B cell (primary cell): ENCODE measurements at regions not wholly inside any gene's neighbourhood (a gene's known extent, or its start where the extent isn't known, plus 50 kb on each side); places are given as distances from the start of the nearest gene placed in this dataset.

Experiments
- ATAC-seq: fragments of 200-7000 bp; cut with Tn5 transposase; one replicate; pipeline ENCODE4 v1.10.0; 2021; ENCODE audit warnings: low read depth, mild to moderate bottlenecking, moderate number of reproducible peaks, moderate library complexity
- CTCF ChIA-PET: fragments of 350-600 bp; sonication (Branson Sonifier 250); formaldehyde crosslinking; loops from one replicate; lab custom pipeline; 2021; ENCODE audit warnings: antibody characterized with exemption, inconsistent platforms; lab: Charles Lee
- POLR2A ChIA-PET: fragments of 350-600 bp; sonication (Branson Sonifier 250); formaldehyde crosslinking; loops from one replicate; lab custom pipeline; 2021; ENCODE audit warnings: antibody characterized with exemption; lab: Charles Lee
- DNase-seq: peaks from one replicate; pipeline ENCODE4 v3.0.0; 2013
- H2AFZ ChIP-seq: 2 replicates; pipeline ENCODE4 v1.6.1; 2012; ENCODE audit warnings: mild to moderate bottlenecking, low read depth, low read length; ENCODE audit not compliant: insufficient read depth, poor library complexity, severe bottlenecking
- H3K27ac ChIP-seq, 2 donors: 1 replicate in 1 of 2; 2 replicates in 1 of 2; pipeline ENCODE4 v1.5.1; 2012 to 2013; ENCODE audit warnings: low read length in 2 of 2, mild to moderate bottlenecking in 2 of 2, moderate library complexity in 1 of 2
- H3K27me3 ChIP-seq, 4 experiments: fragments of 200-600 bp in 1 of 4; sonication (generic) in 1 of 4; replicated peaks in 1 of 4; 1 replicate in 2 of 4; 2 replicates in 2 of 4; pipeline versions ENCODE4 v1.6.1 to v1.7.0; 2013 to 2016; ENCODE audit warnings: low read length in 3 of 4, mild to moderate bottlenecking in 2 of 4, mixed read lengths in 1 of 4, moderate library complexity in 1 of 4; ENCODE audit not compliant: insufficient read depth in 4 of 4, control insufficient read depth in 3 of 4; ENCODE audit errors: control extremely low read depth in 1 of 4
- H3K36me3 ChIP-seq, 2 experiments: replicated peaks in 1 of 2; 1 replicate in 1 of 2; 2 replicates in 1 of 2; pipeline versions ENCODE4 v1.6.1 to v1.7.1; 2013; ENCODE audit warnings: low read length in 1 of 2; ENCODE audit not compliant: insufficient read depth in 2 of 2, control insufficient read depth in 1 of 2; ENCODE audit errors: control extremely low read depth in 1 of 2, extremely low read depth in 1 of 2
- H3K4me1 ChIP-seq, 2 donors: fragments of 200-600 bp in 1 of 2; sonication (generic) in 1 of 2; 1 replicate in 1 of 2; 2 replicates in 1 of 2; pipeline versions ENCODE4 v1.5.1 to v1.6.1; 2013 to 2017; ENCODE audit warnings: low read length in 2 of 2; ENCODE audit not compliant: control insufficient read depth in 2 of 2, insufficient read depth in 2 of 2
- H3K4me2 ChIP-seq: replicated peaks from 2 replicates; pipeline ENCODE3; 2012; ENCODE audit warnings: mild to moderate bottlenecking, low read depth, low read length; ENCODE audit not compliant: poor library complexity, severe bottlenecking
- H3K4me3 ChIP-seq, 5 experiments: fragments of 200-600 bp in 1 of 5; sonication (generic) in 1 of 5; 1 replicate in 3 of 5; 2 replicates in 2 of 5; pipeline versions ENCODE4 v1.5.1 to v1.7.0; 2011 to 2016; ENCODE audit warnings: low read length in 4 of 5, mild to moderate bottlenecking in 4 of 5, low read depth in 2 of 5, control low read depth in 1 of 5, moderate library complexity in 1 of 5; ENCODE audit not compliant: insufficient read depth in 1 of 5; ENCODE audit errors: control extremely low read depth in 1 of 5, extremely low read depth in 1 of 5
- H3K79me2 ChIP-seq: fragments of 200-600 bp; sonication (generic); one replicate; pipeline ENCODE4 v1.6.0; 2016; ENCODE audit warnings: low read length; ENCODE audit not compliant: control insufficient read depth, insufficient read depth
- H3K9ac ChIP-seq: fragments of 200-600 bp; sonication (generic); 2 replicates; pipeline ENCODE4 v1.6.1; 2017; ENCODE audit warnings: mild to moderate bottlenecking, low read length, moderate library complexity
- H3K9me3 ChIP-seq, 3 donors: one replicate each; pipeline versions ENCODE4 v1.6.1 to v1.7.1; 2013; ENCODE audit warnings: low read length in 2 of 3; ENCODE audit not compliant: control insufficient read depth in 2 of 3, insufficient read depth in 1 of 3; ENCODE audit errors: control extremely low read depth in 1 of 3
- H4K20me1 ChIP-seq: 2 replicates; pipeline ENCODE4 v1.6.0; 2012; ENCODE audit warnings: mild to moderate bottlenecking, low read length; ENCODE audit not compliant: insufficient read depth, control insufficient read depth, poor library complexity, severe bottlenecking
- H3K27ac Mint-ChIP-seq: one replicate; pipeline ENCODE4 v1.8.0; 2021; ENCODE audit warnings: mixed read lengths
- H3K27me3 Mint-ChIP-seq: one replicate; pipeline ENCODE4 v1.8.0; 2021; ENCODE audit warnings: mixed read lengths
- H3K4me1 Mint-ChIP-seq: one replicate; pipeline ENCODE4 v1.8.0; 2021; ENCODE audit warnings: mixed read lengths
- H3K4me3 Mint-ChIP-seq: one replicate; pipeline ENCODE4 v1.8.0; 2021; ENCODE audit warnings: mixed read lengths
- H3K9me3 Mint-ChIP-seq: one replicate; pipeline ENCODE4 v1.8.0; 2022; ENCODE audit warnings: mixed read lengths; ENCODE audit not compliant: insufficient read depth
- CTCF ChIP-seq: fragments of 200-600 bp; IDR thresholded peaks from one replicate; pipeline ENCODE4 v1.8.0; 2022; ENCODE audit warnings: antibody characterized with exemption, mild to moderate bottlenecking
- WGBS: methylation state at CpG from one replicate; pipeline ENCODE4 v1.1.5; 2013; ENCODE audit warnings: missing lambda C conversion rate; ENCODE audit not compliant: insufficient coverage; 5-methylcytosine and 5-hydroxymethylcytosine counted together
- intact Hi-C: fragments of 100-400 bp; cut with micrococcal nuclease; formaldehyde crosslinking; loops from one replicate; pipeline ENCODE4 v1.10.0; 2022

- Histone ChIP-seq H3K4me3 (no peak overlapping the region), H3K9me3 (no peaks in the 10 kb centered on the region), H3K36me3 (no peaks in the 10 kb centered on the region), H3K4me1 (no peaks in the 10 kb centered on the region), H3K4me2 (no peak overlapping the region), H3K9ac (no peak overlapping the region), H3K79me2 (no peaks in the 10 kb centered on the region), H3K27me3 (no peaks in the 10 kb centered on the region), H2AFZ (no peak overlapping the region), H3K27ac (no peak overlapping the region), H4K20me1 (no peaks in the 10 kb centered on the region)
- ChIA-PET CTCF (no interaction called here), POLR2A (no interaction called here)
- Mint-ChIP-seq H3K27me3 (no peaks in the 10 kb centered on the region), H3K27ac (no peak overlapping the region), H3K9me3 (no peaks in the 10 kb centered on the region), H3K4me1 (peaks cover 24% of the 10 kb centered on the region), H3K4me3 (no peak overlapping the region)
- TF ChIP-seq CTCF: no peak
- ATAC-seq (no peak), DNase-seq (no peak)
- WGBS: 13% methylated on average over 1 of the region's 2 CpGs
- intact Hi-C loops: no loop called here
These were observed 295.0 kb upstream of the RORA start for GRCh38 chr15:61524086-61524485.

- DNase-seq (no peak), ATAC-seq (no peak)
- Histone ChIP-seq H3K79me2 (no peaks in the 10 kb centered on the region), H3K4me1 (no peaks in the 10 kb centered on the region), H3K9me3 (no peaks in the 10 kb centered on the region), H3K4me3 (no peak overlapping the region), H3K9ac (no peak overlapping the region), H3K27me3 (no peaks in the 10 kb centered on the region), H3K36me3 (no peaks in the 10 kb centered on the region), H4K20me1 (no peaks in the 10 kb centered on the region), H3K27ac (no peak overlapping the region), H2AFZ (no peak overlapping the region), H3K4me2 (no peak overlapping the region)
- ChIA-PET POLR2A (no interaction called here), CTCF (no interaction called here)
- no peak for TF ChIP-seq CTCF
- Mint-ChIP-seq H3K9me3 (no peaks in the 10 kb centered on the region), H3K27ac (no peak overlapping the region), H3K4me1 (peaks cover 12% of the 10 kb centered on the region), H3K4me3 (no peak overlapping the region), H3K27me3 (no peaks in the 10 kb centered on the region)
- intact Hi-C loops: no loop called here
These were observed 293.3 kb upstream of the RORA start for GRCh38 chr15:61522411-61522810.
